ENCODE measurements at regions not wholly inside any gene's neighbourhood (a gene's known extent, or its start where the extent isn't known, plus 50 kb on each side); places are given as distances from the start of the nearest gene placed in this dataset.

- no peak overlapping the region for H3K4me2 ChIP-seq
- H3F3A ChIP-seq (replicated peaks; ENCODE audit: insufficient read depth) = peaks cover 5% of the 10 kb centered on the region
- H3K79me2 ChIP-seq (ENCODE audit: insufficient read depth) = no peaks in the 10 kb centered on the region
- no peaks in the 10 kb centered on the region for H3K9me3 ChIP-seq
- no peaks in the 10 kb centered on the region for H4K20me1 ChIP-seq (ENCODE audit: insufficient read depth)
- no peak overlapping the region for H3K27ac ChIP-seq (ENCODE audit: low read depth in 2 of 2, low read length in 1 of 2)
- H3K9ac ChIP-seq = no peak overlapping the region
- no peaks in the 10 kb centered on the region; a peak in 1 of 4 replicates for H3K4me1 ChIP-seq (ENCODE audit: control insufficient read depth in 1 of 2, insufficient read depth in 2 of 2, low read depth in 1 of 2, low read length in 1 of 2)
- H3K27me3 ChIP-seq (ENCODE audit: insufficient read depth) = no peaks in the 10 kb centered on the region
- no peaks in the 10 kb centered on the region; the same call in 1 of the 2 replicates for H3K9me2 ChIP-seq
- no peak for TF ChIP-seq FOXJ3 (CRISPR knock-in tag; IDR thresholded peaks at IDR 0.05)
- TF ChIP-seq RFX5 (IDR thresholded peaks at IDR 0.05; ENCODE audit: low read length) = no peak
- no peak for TF ChIP-seq FOSL2 (IDR thresholded peaks at IDR 0.05; ENCODE audit: borderline replicate concordance, low read depth)
- no peak for TF ChIP-seq SIN3A (IDR thresholded peaks at IDR 0.05; ENCODE audit: borderline replicate concordance, low read depth, low read length)
- no peak for DNase-seq
- H3K4me3 ChIP-seq (ENCODE audit: low read depth in 2 of 2, low read length in 1 of 2) = no peak overlapping the region
- no peak overlapping the region for H2AFZ ChIP-seq (ENCODE audit: low read depth)
- no peaks in the 10 kb centered on the region for H3K36me3 ChIP-seq (replicated peaks in 1 of 2; ENCODE audit: control insufficient read depth in 1 of 2, insufficient read depth in 2 of 2, low read length in 1 of 2)
- ChIA-PET CTCF (no interaction called here), POLR2A (no interaction called here)
- 49% methylated on average over 5 of the region's 5 CpGs for WGBS (ENCODE audit: low lambda C conversion rate)
Observed at GRCh38 chr15:81882504-81882903, 163.3 kb downstream of the MEX3B start.

- H3K9ac ChIP-seq = no peak overlapping the region
- no peak overlapping the region for H3K4me3 ChIP-seq (ENCODE audit: low read depth in 2 of 2, low read length in 1 of 2)
- H3K27ac ChIP-seq (ENCODE audit: low read depth in 2 of 2, low read length in 1 of 2) = no peak overlapping the region
- H4K20me1 ChIP-seq (ENCODE audit: insufficient read depth) = no peaks in the 10 kb centered on the region
- ChIA-PET CTCF (interaction anchor here (1.4 kb wide), 1 partner anchor 615 kb away, joined by 3 read pairs; no protein-coding TSS in a partner anchor), POLR2A (no interaction called here)
- no peaks in the 10 kb centered on the region for H3K79me2 ChIP-seq (ENCODE audit: insufficient read depth)
- H3F3A ChIP-seq (replicated peaks; ENCODE audit: insufficient read depth) = no peaks in the 10 kb centered on the region
- no peak for DNase-seq
- no peaks in the 10 kb centered on the region for H3K9me3 ChIP-seq
- no peaks in the 10 kb centered on the region; the same call in 1 of the 2 replicates for H3K9me2 ChIP-seq
- H3K4me2 ChIP-seq = no peak overlapping the region
- 32% methylated on average over 5 of the region's 5 CpGs for WGBS (ENCODE audit: low lambda C conversion rate)
- H3K36me3 ChIP-seq (replicated peaks in 1 of 2; ENCODE audit: control insufficient read depth in 1 of 2, insufficient read depth in 2 of 2, low read length in 1 of 2) = no peaks in the 10 kb centered on the region
- H3K27me3 ChIP-seq (ENCODE audit: insufficient read depth) = no peaks in the 10 kb centered on the region
- H2AFZ ChIP-seq (ENCODE audit: low read depth) = no peak overlapping the region
- H3K4me1 ChIP-seq (ENCODE audit: control insufficient read depth in 1 of 2, insufficient read depth in 2 of 2, low read depth in 1 of 2, low read length in 1 of 2) = no peaks in the 10 kb centered on the region; a peak in 1 of 4 replicates
- TF ChIP-seq USF1 (IDR thresholded peaks at IDR 0.05; ENCODE audit: borderline replicate concordance, low read depth) (no peak), EP300 (IDR thresholded peaks at IDR 0.05; ENCODE audit: borderline replicate concordance in 1 of 2, low read depth in 1 of 2, low read length in 1 of 2) (no peak), ELF1 (IDR thresholded peaks at IDR 0.05) (no peak), MAX (IDR thresholded peaks at IDR 0.05; ENCODE audit: low read depth) (no peak), RAD21 (IDR thresholded peaks at IDR 0.05; ENCODE audit: low read length) (no peak), REST (IDR thresholded peaks at IDR 0.05; ENCODE audit: low read depth, low read length) (no peak), FOXJ3 (CRISPR knock-in tag; IDR thresholded peaks at IDR 0.05) (no peak), JUND (IDR thresholded peaks at IDR 0.05) (no peak), USF2 (IDR thresholded peaks at IDR 0.05; ENCODE audit: borderline replicate concordance, low read depth, low read length) (no peak), FOSL2 (IDR thresholded peaks at IDR 0.05; ENCODE audit: borderline replicate concordance, low read depth) (no peak), TCF12 (IDR thresholded peaks at IDR 0.05) (no peak), TAF1 (IDR thresholded peaks at IDR 0.05; ENCODE audit: borderline replicate concordance, low read depth, low read length) (no peak), ZBTB33 (IDR thresholded peaks at IDR 0.05; ENCODE audit: borderline replicate concordance, low read depth) (no peak), GATA2 (CRISPR knock-in tag; IDR thresholded peaks at IDR 0.05) (no peak), RFX5 (IDR thresholded peaks at IDR 0.05; ENCODE audit: low read length) (no peak), CTCF (IDR thresholded peaks at IDR 0.05) (no peak), RXRA (IDR thresholded peaks at IDR 0.05; ENCODE audit: borderline replicate concordance, low read depth) (no peak), GABPA (IDR thresholded peaks at IDR 0.05; ENCODE audit: low read depth) (no peak)
Observed at GRCh38 chr15:81880833-81881232, 165.0 kb downstream of the MEX3B start.
